Neural progenitor cell (in vitro differentiated cells): ENCODE measurements at regions not wholly inside any gene's neighbourhood (a gene's known extent, or its start where the extent isn't known, plus 50 kb on each side); places are given as distances from the start of the nearest gene placed in this dataset.

ENCODE experiments used
- DNase-seq: peaks from one replicate; pipeline ENCODE4 v3.0.0-alpha.2; 2016; ENCODE audit warnings: low spot score
- H2AFZ ChIP-seq: fragments of 200-600 bp; sonication (generic); replicated peaks from 2 replicates; pipeline ENCODE4 v1.6.1; 2016; ENCODE audit warnings: antibody characterized with exemption
- H3F3A ChIP-seq: fragments of 200-600 bp; sonication (generic); 2 replicates; pipeline ENCODE4 v1.6.1; 2016; ENCODE audit warnings: antibody characterized with exemption, low read depth
- H3K27ac ChIP-seq: fragments of 200-600 bp; sonication (generic); 2 replicates; pipeline ENCODE4 v1.5.1; 2016; ENCODE audit warnings: mild to moderate bottlenecking
- H3K27me3 ChIP-seq: fragments of 200-600 bp; sonication (generic); 2 replicates; pipeline ENCODE4 v1.6.1; 2016; ENCODE audit warnings: mild to moderate bottlenecking, moderate library complexity
- H3K36me3 ChIP-seq: fragments of 200-600 bp; sonication (generic); 2 replicates; pipeline ENCODE4 v1.5.1; 2016
- H3K4me1 ChIP-seq: fragments of 200-600 bp; sonication (generic); 2 replicates; pipeline ENCODE4 v1.6.1; 2016; ENCODE audit warnings: mixed run types
- H3K4me2 ChIP-seq: fragments of 200-600 bp; sonication (generic); 2 replicates; pipeline ENCODE4 v1.6.1; 2016
- H3K4me3 ChIP-seq: fragments of 200-600 bp; sonication (generic); 2 replicates; pipeline ENCODE4 v1.5.1; 2016
- H3K79me2 ChIP-seq: fragments of 200-600 bp; sonication (generic); 2 replicates; pipeline ENCODE4 v1.6.1; 2016; ENCODE audit warnings: low read depth
- H3K9ac ChIP-seq: fragments of 200-600 bp; sonication (generic); 2 replicates; pipeline ENCODE4 v1.6.1; 2016
- H3K9me3 ChIP-seq: fragments of 200-600 bp; sonication (generic); 2 replicates; pipeline ENCODE4 v1.5.1; 2016; ENCODE audit warnings: low read depth
- H4K20me1 ChIP-seq: fragments of 200-600 bp; sonication (generic); 2 replicates; pipeline ENCODE4 v1.6.1; 2016; ENCODE audit warnings: low read depth
- H3K27ac Mint-ChIP-seq: 3 replicates; pipeline ENCODE4 v1.8.0; 2021; ENCODE audit warnings: mixed read lengths
- H3K27me3 Mint-ChIP-seq: 2 replicates; pipeline ENCODE4 v1.8.0; 2022; ENCODE audit warnings: low read depth, mild to moderate bottlenecking, inconsistent platforms, moderate library complexity, mixed read lengths; ENCODE audit not compliant: insufficient read depth
- H3K36me3 Mint-ChIP-seq: 3 replicates; pipeline ENCODE4 v1.8.0; 2021; ENCODE audit warnings: mixed read lengths
- H3K4me1 Mint-ChIP-seq: 3 replicates; pipeline ENCODE4 v1.8.0; 2021; ENCODE audit warnings: mixed read lengths
- H3K4me3 Mint-ChIP-seq: 3 replicates; pipeline ENCODE4 v1.8.0; 2021; ENCODE audit warnings: mild to moderate bottlenecking, moderate library complexity, mixed read lengths
- H3K9me3 Mint-ChIP-seq: 3 replicates; pipeline ENCODE4 v1.8.0; 2020; ENCODE audit warnings: mixed read lengths
- CTCF ChIP-seq: fragments of 200-600 bp; sonication (generic); IDR thresholded peaks from 2 replicates; pipeline ENCODE4 v1.5.1; 2017; ENCODE audit warnings: antibody characterized with exemption, mild to moderate bottlenecking
- EZH2 ChIP-seq: fragments of 200-600 bp; sonication (generic); IDR thresholded peaks from 2 replicates; pipeline ENCODE4 v1.6.1; 2017; ENCODE audit warnings: antibody characterized with exemption, mild to moderate bottlenecking, moderate library complexity
- EZH2phosphoT487 ChIP-seq: fragments of 200-600 bp; sonication (generic); IDR thresholded peaks from 2 replicates; pipeline ENCODE4 v1.6.1; 2017; ENCODE audit warnings: antibody characterized with exemption

GRCh38 chr5:18990852-18991251 is 997.1 kb downstream of the CDH18 start:
- no peak overlapping the region for H3K4me2 ChIP-seq
- TF ChIP-seq CTCF (no peak), EZH2phosphoT487 (no peak), EZH2 (no peak)

GRCh38 chr5:18992264-18992663 is 995.7 kb downstream of the CDH18 start:
- TF ChIP-seq EZH2 (no peak), EZH2phosphoT487 (no peak), CTCF (no peak)
- H3K4me1 Mint-ChIP-seq: peaks cover 2% of the 10 kb centered on the region
- Histone ChIP-seq H3F3A (peaks cover 2% of the 10 kb centered on the region), H3K4me2 (no peak overlapping the region), H3K27me3 (no peaks in the 10 kb centered on the region), H3K4me1 (peaks cover 9% of the 10 kb centered on the region), H3K27ac (no peak overlapping the region), H3K9ac (no peak overlapping the region), H3K79me2 (no peaks in the 10 kb centered on the region), H2AFZ (no peak overlapping the region), H3K9me3 (no peaks in the 10 kb centered on the region), H4K20me1 (no peaks in the 10 kb centered on the region), H3K4me3 (no peak overlapping the region), H3K36me3 (no peaks in the 10 kb centered on the region)
- no peaks in the 10 kb centered on the region for H3K27me3 Mint-ChIP-seq
- H3K36me3 Mint-ChIP-seq: no peaks in the 10 kb centered on the region
- no peak overlapping the region for H3K27ac Mint-ChIP-seq
- no peak overlapping the region for H3K4me3 Mint-ChIP-seq
- no peaks in the 10 kb centered on the region for H3K9me3 Mint-ChIP-seq
- DNase-seq: no peak

More at GRCh38 chr5:18990852-18991251, 997.1 kb downstream of the CDH18 start:
- Mint-ChIP-seq H3K4me1 (peaks cover 14% of the 10 kb centered on the region), H3K36me3 (no peaks in the 10 kb centered on the region), H3K4me3 (no peak overlapping the region), H3K27me3 (no peaks in the 10 kb centered on the region), H3K27ac (no peak overlapping the region), H3K9me3 (no peaks in the 10 kb centered on the region)
- Histone ChIP-seq H3F3A (peaks cover 11% of the 10 kb centered on the region), H3K4me3 (no peak overlapping the region), H3K36me3 (no peaks in the 10 kb centered on the region), H3K27ac (no peak overlapping the region), H3K27me3 (no peaks in the 10 kb centered on the region), H4K20me1 (no peaks in the 10 kb centered on the region), H3K9ac (no peak overlapping the region), H3K79me2 (no peaks in the 10 kb centered on the region), H3K4me1 (peaks cover 23% of the 10 kb centered on the region), H3K9me3 (no peaks in the 10 kb centered on the region), H2AFZ (no peak overlapping the region)
- no peak for DNase-seq

- no peaks in the 10 kb centered on the region for H3K9me3 ChIP-seq
- no peak overlapping the region for H2AFZ ChIP-seq
- no peaks in the 10 kb centered on the region for H3K27me3 ChIP-seq
- no peaks in the 10 kb centered on the region for H3F3A ChIP-seq
- H3K36me3 Mint-ChIP-seq: no peaks in the 10 kb centered on the region
- H3K27ac Mint-ChIP-seq: no peak overlapping the region
- H3K4me2 ChIP-seq: no peak overlapping the region
- no peaks in the 10 kb centered on the region for H3K79me2 ChIP-seq
- peaks cover 8% of the 10 kb centered on the region for H3K4me1 Mint-ChIP-seq
- DNase-seq: no peak
- TF ChIP-seq EZH2phosphoT487 (no peak), CTCF (no peak), EZH2 (no peak)
- no peak overlapping the region for H3K4me3 ChIP-seq
- H3K27ac ChIP-seq: no peak overlapping the region
- H3K4me1 ChIP-seq: no peaks in the 10 kb centered on the region
- H4K20me1 ChIP-seq: no peaks in the 10 kb centered on the region
- no peaks in the 10 kb centered on the region for H3K36me3 ChIP-seq
- H3K9ac ChIP-seq: no peak overlapping the region
- H3K27me3 Mint-ChIP-seq: peaks cover 3% of the 10 kb centered on the region
- no peaks in the 10 kb centered on the region for H3K9me3 Mint-ChIP-seq
- no peak overlapping the region for H3K4me3 Mint-ChIP-seq
Measured at GRCh38 chr5:18999478-18999877, 988.5 kb downstream of the CDH18 start.

GRCh38 chr5:19001054-19001453 is 986.9 kb downstream of the CDH18 start:
- Mint-ChIP-seq H3K4me3 (no peak overlapping the region), H3K4me1 (peaks cover 8% of the 10 kb centered on the region), H3K27me3 (peaks cover 4% of the 10 kb centered on the region), H3K36me3 (no peaks in the 10 kb centered on the region), H3K27ac (no peak overlapping the region), H3K9me3 (peaks cover 4% of the 10 kb centered on the region)
- Histone ChIP-seq H3K9me3 (no peaks in the 10 kb centered on the region), H3K36me3 (no peaks in the 10 kb centered on the region), H3F3A (no peaks in the 10 kb centered on the region), H3K4me3 (no peak overlapping the region), H3K4me1 (no peaks in the 10 kb centered on the region), H4K20me1 (no peaks in the 10 kb centered on the region), H3K27me3 (no peaks in the 10 kb centered on the region), H2AFZ (no peak overlapping the region), H3K9ac (no peak overlapping the region), H3K79me2 (no peaks in the 10 kb centered on the region), H3K4me2 (no peak overlapping the region), H3K27ac (no peak overlapping the region)
- TF ChIP-seq CTCF (no peak), EZH2phosphoT487 (no peak), EZH2 (no peak)
- DNase-seq: no peak
